HUDEP-2 (cell line): ENCODE measurements at regions not wholly inside any gene's neighbourhood (a gene's known extent, or its start where the extent isn't known, plus 50 kb on each side); places are given as distances from the start of the nearest gene placed in this dataset.
"Not testable (repeated sequence)": the region's sequence is repeated elsewhere in the genome, so short reads cannot be mapped to it uniquely, and the experiment has no call there.

Experiments
- DNase-seq, 76 experiments: peaks; one replicate each; lab custom pipeline; 2025; ENCODE audit not compliant: unreplicated experiment in 76 of 76; lab: John Stamatoyannopoulos, UW

DNA sequence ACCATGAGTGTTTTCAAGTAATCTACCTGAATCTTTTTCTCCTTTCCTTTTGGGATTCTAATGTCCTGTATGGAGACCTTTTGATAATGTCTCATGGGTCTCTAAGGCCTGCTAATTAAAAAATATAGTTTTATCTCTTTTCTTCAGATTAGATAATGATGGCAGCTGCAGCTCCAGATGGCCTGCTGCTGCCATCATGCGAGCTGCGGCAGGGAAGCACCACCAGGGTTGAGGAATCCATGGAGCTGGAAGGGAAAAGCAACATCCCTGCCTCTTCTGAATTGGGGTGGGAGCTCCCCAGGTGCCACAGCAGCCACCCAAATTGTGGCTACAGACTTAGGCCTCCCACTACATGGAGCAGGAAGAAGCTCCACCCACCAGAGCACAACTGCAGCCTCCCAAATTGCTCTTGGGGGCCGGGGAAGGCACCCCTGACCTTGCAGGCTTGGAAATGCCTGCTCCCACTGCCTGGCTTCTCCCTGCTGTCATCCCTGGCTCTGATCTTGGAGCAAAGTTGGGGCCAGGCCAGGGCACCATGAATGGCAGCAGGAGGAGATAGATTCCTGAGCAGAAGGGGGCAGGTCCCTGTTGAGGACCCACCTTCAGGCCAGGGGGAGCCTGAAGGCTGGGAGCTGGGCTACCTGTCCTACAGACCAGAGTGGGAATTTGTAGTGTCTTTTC, 189.6 kb upstream of the MAN1A1 start:
- no peak for DNase-seq

DNA sequence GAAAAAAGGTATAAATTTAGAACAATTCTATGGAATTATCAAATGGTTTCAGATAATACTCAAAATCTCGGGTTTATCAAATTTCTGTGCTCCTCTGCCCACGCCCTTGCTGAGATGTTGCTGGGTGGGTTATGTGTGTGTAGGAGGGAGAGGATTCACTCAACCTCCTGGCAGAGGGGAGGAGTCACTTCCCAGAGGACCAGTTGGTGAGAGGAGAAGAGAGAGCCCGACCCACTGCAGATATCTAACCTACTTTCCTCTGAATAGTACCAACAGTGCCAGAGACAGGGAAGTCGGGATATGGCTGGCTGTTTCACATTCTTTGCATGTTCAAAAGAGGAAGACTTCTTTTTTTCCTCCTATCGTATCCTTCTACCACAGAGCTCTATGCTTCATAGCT, 187.1 kb upstream of the MAN1A1 start:
- peak in 18 of 76 experiments; percentile 1 to 33 (median 8) for DNase-seq

- peak in 52 of 76 experiments; percentile 2 to 63 (median 29) for DNase-seq
Measured at GRCh38 chr6:119535332-119535731, 185.8 kb upstream of the MAN1A1 start.

- no peak for DNase-seq
Measured at GRCh38 chr6:119533603-119534279, 184.2 kb upstream of the MAN1A1 start.

- DNase-seq, result no peak
Measured at GRCh38 chr6:119527231-119527578, 177.6 kb upstream of the MAN1A1 start.

DNA sequence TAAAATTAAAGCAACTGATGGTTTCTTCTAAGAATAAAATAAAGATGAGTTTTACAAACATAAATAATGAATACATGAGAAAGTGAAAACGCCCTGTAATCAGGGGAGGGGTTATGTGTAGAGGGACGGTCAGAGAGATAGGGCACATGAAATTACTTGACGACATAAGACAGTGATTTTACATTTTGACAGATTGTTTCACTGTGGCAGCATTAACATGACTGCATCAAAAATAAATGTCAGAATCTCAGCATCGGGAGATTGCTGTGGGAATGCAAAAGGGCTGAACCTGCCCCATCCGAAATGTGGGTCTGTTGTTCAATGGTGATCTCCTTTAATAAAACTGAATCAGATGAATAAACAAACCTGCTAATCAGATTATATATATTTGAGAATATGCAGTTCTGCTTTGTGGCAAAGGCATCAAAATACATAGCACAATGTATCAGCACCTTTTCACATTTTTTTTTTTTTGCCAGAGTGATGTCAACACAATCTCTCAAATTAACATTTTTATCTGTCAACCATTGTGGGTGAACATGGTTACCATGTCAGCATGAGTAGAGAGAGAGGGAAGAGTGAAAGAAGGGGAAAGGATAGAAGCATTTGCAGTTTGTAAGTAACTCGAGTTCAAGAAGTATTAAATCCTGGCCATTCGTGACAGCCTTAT, 177.1 kb upstream of the MAN1A1 start:
- no peak for DNase-seq

DNA sequence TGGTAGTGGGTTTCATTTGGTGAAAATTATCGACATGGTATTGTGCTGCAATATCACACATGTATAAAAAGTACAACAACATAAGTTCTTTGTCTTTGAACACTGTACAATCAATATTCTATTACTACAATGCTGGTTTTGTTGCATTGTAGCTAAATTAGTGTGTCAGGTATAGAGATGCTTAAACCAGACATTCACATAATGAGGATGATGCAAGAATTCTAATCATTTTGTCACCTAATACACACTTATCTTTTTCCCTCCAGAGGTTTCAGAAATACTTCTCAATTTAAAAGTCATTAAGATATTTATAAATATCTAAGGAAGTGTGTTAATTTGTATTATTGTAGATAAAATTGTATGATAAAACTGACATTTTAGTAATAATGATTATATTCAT, 174.8 kb upstream of the MAN1A1 start:
- DNase-seq, result no peak

DNA sequence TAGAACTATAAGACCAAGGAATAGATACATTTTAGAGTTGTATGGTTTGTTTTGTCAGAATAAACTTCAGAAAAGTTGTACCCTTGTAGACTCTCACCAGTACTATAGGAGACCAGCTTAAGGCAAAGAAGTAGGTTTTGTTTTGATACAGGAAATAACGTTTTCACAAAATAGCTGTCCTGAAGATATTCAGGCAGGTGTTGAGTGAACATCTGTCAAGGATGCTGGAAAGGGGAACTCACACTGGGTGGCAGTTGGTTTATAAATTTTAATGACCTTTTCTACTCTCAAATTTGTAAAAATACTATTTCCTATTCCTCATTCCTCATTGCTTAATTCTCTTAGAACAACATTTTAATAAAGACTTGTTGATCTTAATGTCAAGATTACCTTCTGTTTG, 174.0 kb upstream of the MAN1A1 start:
- DNase-seq, result no peak

DNA sequence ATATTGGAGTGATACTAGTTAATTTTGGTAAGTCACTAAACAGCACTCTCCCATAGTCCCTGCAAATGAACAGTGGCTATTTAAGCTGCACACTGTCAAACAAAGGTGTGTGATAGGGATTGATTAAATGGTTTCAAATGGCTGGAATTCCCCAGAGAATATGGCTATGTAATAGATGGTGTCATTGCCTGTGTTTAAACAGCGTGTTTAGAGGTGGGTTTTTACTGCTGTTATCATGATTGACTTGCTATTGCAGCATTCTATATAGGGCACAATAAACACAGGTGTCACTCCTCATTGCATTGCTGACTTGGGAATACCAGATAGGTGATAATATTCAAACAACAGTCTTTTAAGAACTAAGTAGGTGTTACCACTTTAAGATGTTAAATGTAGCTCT, 171.7 kb upstream of the MAN1A1 start:
- no peak for DNase-seq

- DNase-seq, result no peak
Measured at GRCh38 chr6:119517428-119517827, 167.9 kb upstream of the MAN1A1 start.

DNA sequence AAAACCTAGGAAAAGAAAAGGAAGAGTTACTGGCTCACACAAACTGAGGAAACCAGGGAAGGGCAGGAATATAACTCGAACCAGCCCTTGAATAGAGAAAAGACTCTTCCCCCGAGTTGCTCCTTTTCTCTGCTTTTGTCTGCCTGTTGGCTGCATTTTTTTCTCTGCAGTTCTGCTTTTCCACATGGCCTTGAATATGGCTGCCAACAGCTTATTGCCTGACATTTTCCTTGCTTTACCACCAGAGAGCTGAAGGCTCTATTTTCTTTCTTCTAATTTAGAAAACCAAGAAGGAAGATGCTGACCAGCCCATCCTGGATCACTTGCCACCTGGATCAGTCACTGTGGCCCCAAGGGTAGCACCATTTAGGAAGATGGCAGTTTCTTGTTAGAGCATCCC, 164.8 kb upstream of the MAN1A1 start:
- DNase-seq, result no peak

DNA sequence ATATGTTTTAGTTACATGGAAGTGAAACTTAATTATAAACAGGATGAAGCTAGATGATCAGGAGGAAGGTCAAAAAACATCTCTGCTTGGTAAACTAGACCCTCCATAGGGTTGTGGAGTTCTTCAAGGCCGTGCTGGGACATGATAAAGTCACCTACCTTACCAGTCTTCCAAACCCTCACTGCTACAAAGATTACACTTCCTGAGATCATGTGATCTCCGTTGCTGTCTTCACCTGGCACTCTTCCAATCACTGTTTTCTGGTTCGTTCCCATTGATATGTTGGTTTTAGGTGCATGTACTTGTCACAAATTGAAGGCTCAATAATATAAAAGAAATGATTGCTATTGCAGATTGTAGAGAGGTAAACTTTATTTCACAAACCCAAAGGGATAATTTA, 161.5 kb upstream of the MAN1A1 start:
- peak in 3 of 76 experiments; percentile 1 to 21 (median 7) for DNase-seq

- DNase-seq, result no peak
Measured at GRCh38 chr6:119510246-119510645, 160.7 kb upstream of the MAN1A1 start.

GRCh38 chr6:119506631-119507174, 157.1 kb upstream of the MAN1A1 start:
- no peak for DNase-seq

- DNase-seq, result no peak
Measured at GRCh38 chr6:119501798-119502483, 152.4 kb upstream of the MAN1A1 start.

GRCh38 chr6:119499797-119500196, 150.2 kb upstream of the MAN1A1 start:
- DNase-seq, result no peak

DNA sequence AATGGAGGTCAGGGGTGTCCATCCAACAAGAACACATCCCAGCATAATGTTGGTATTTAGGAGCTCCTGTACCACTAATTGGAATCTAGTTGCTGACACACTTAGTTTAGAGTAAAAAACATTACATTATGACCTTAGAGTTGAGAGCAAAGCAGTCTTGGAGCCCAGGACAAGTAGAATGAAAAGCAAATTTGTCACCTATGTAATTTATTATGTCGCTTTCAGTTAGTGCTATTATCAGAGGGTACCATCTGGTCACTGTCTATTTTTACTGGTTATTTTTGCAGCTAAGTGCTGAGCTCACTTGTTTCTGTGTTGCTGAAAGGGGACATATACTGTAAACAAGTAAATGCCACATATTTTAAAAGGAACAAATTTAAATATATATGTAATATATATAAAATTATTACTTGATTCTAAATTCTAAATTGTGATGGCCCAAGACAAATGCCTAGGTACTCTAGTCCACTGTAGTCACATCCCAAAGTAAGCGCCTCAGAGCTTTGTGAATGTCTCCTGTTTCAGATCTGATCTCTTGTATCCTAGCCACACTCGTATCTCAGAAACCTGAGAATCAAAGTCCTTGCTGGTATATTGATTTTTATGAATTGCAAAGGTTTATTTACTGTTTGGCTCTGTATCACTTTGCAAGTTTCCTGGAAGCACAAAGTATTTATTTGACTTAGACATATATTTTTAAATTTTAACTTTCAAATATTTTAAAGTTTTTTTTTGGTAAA, 148.6 kb upstream of the MAN1A1 start:
- DNase-seq, result no peak

GRCh38 chr6:119495230-119495683, 145.7 kb upstream of the MAN1A1 start:
- no peak for DNase-seq

GRCh38 chr6:119493980-119494379, 144.4 kb upstream of the MAN1A1 start:
- DNase-seq, result no peak

- not testable (repeated sequence) for DNase-seq
Measured at GRCh38 chr6:119491112-119491511, 141.6 kb upstream of the MAN1A1 start.
